Lower leg skin (tissue), 3 donors: ENCODE measurements at regions not wholly inside any gene's neighbourhood (a gene's known extent, or its start where the extent isn't known, plus 50 kb on each side); places are given as distances from the start of the nearest gene placed in this dataset.

Source experiments
- CTCF ChIP-seq, 3 donors: fragments of 450-650 bp; IDR thresholded peaks; one replicate each; pipeline ENCODE4 v1.5.1; 2016; ENCODE audit warnings: antibody characterized with exemption in 3 of 3, mild to moderate bottlenecking in 3 of 3, moderate library complexity in 2 of 3
- POLR2A ChIP-seq, 2 donors: fragments of 450-650 bp; IDR thresholded peaks; one replicate each; pipeline ENCODE4 v1.6.1; 2016 to 2017; ENCODE audit warnings: antibody characterized with exemption in 2 of 2, mild to moderate bottlenecking in 1 of 2, moderate library complexity in 1 of 2

- TF ChIP-seq CTCF (IDR thresholded peaks at IDR 0.05) = no peak
- TF ChIP-seq POLR2A (IDR thresholded peaks at IDR 0.05) = no peak
Measured at GRCh38 chr15:61282661-61283060, 53.6 kb upstream of the RORA start.
